GM12873 (cell line): ENCODE measurements at regions not wholly inside any gene's neighbourhood (a gene's known extent, or its start where the extent isn't known, plus 50 kb on each side); places are given as distances from the start of the nearest gene placed in this dataset.

Experiments
- CTCF ChIP-seq: IDR thresholded peaks from 2 replicates; pipeline ENCODE4 v1.5.1; 2012; ENCODE audit warnings: low read depth, mild to moderate bottlenecking, moderate library complexity, low read length, control low read depth; ENCODE audit not compliant: insufficient read depth; ENCODE audit errors: missing control alignments

DNA sequence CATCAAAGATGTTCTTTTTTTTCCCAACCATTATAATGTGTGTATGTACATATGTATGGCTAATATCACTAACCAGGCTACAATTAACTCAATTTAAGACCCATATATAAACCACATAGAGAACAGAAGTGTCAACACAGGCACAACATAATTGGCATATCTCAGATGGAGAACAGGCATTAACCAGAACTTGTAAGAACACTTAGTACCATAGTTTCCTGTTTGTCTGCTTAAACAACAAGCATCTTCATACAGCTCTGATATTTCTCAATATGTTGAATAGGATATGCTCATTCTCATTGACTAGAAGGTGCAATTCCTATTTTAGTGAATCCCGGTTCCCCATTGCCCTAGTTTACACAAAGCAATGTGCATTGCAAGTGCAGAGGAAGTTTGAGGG, 116.9 kb upstream of the EDNRB start:
- no peak for TF ChIP-seq CTCF

DNA sequence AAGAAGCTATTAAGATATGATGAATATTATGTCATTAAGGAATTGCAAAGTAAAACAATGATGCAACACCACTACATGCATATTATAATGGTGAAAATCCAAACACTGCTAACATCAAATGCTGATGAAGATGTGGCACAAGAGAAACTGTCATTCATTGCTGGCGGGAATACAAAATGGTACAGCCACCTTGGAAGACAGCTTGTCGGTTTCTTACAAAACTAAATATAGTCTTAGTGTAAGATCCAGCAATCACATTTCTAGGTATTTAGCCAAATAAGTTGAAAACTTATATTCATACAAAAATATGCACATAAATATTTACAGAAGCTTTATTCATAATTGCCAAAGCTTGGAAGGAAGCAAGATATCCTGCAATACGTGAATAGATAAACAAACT, 114.9 kb upstream of the EDNRB start:
- TF ChIP-seq CTCF: no peak

DNA sequence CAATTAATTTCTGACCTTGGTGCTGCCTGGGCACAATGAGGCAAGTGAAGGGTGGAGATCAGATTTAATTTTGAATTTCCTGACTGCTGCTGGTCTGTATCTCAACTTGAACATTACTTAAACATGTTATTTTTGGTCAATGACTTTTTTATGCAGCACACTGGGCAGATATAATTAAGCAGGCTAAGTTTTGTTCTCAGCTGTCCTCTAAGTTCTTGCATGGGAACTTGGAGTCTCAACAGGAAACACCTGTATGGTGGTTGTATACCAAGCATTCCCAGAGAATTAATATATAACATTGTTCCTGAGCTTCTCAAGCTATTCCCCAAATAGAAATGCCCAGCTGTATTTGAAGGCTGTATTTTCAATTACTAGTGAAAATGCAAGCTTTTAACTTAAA, 113.5 kb upstream of the EDNRB start:
- TF ChIP-seq CTCF: no peak

DNA sequence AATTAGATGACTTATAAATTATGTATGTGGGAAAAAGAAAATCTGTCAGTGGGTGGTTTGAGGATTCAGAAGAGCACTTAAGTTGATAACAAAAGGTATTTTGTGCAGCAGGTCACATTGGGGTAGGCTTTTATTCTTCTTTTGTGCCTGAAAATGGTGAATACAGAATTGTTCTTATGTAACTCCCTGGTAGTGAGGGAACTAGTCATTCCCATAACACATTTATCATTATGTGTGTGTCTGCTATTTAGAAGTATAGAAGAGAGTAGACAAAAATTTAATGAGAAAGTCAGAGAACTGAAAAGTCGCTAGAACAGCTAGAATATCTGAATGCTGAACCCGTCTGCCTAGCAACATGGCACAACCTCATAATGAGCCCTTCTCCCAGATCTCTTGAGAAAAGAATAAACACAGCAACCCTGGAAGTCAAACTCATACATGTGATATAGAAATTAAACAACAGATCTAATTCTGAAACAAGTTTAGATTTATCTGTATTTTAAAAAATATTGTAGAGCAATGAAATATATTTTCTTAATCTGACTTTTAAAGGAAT, 111.8 kb upstream of the EDNRB start:
- TF ChIP-seq CTCF: no peak

DNA sequence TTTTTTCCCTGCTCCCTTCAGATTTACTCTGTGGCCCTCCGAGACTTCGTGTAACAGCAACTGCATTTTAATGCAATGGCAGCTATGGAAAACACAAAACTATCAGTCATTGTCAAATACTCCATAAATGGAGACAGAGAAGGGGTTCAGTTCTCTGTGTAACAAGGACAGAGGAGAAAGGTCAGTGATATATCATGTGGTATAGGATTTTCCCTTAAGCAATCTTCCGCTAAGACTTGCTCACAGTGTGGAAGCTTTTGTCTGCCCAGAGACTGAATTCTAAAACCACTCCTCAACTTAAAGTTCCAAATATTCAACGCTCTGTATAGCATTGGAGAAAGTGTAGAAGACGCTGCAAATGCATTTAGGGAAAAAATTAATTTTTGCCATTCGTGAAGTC, 111.3 kb upstream of the EDNRB start:
- no peak for TF ChIP-seq CTCF

DNA sequence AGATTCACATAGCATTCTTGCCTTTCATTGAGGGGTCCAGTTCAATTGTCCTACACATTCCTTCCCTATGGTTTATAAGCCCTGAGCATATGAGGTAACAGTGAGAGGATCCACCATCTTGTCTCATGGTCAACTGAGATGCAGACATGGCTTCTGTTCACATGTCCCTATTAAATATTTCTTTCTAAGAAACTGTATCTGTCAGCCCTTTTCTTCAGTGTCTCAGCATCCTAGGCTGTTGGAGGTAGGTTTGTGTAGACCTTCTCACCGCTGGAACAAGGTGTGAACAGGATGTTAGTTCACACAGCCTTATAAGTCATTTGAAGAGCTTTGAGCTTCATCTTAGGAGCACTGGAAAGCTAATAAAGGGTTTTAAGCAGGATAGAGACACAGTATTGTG, 110.3 kb upstream of the EDNRB start:
- TF ChIP-seq CTCF: no peak

DNA sequence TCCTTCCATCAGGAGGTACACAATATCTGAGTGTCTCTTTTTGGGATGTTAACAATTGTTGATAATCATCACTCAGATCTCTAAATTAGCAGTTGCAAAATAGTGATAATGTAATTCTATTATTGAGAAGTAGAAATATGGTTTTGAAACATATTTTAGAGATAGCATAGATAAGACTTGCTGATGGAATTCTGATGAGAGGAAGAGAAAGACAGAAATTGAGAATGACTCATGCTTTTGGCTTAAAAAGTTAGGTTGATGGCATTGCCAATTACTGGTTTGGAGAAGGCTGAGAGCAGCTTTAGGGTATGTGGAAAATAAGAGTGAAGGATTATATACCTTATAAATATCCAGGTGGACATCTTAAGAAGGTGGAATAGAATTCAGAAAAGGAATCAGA, 106.4 kb upstream of the EDNRB start:
- TF ChIP-seq CTCF: no peak
